Neural crest cell (in vitro differentiated cells): ENCODE measurements at regions not wholly inside any gene's neighbourhood (a gene's known extent, or its start where the extent isn't known, plus 50 kb on each side); places are given as distances from the start of the nearest gene placed in this dataset.

ENCODE experiments used
- DNase-seq: peaks from one replicate; pipeline ENCODE4 v3.0.0; 2021; ENCODE audit warnings: low read depth, mixed read lengths, low spot score
- H3K27ac Mint-ChIP-seq: one replicate; pipeline ENCODE4 v1.8.0; 2021; ENCODE audit warnings: mild to moderate bottlenecking, mixed read lengths; ENCODE audit not compliant: unreplicated experiment
- H3K27me3 Mint-ChIP-seq: 2 replicates; pipeline ENCODE4 v1.8.0; 2021; ENCODE audit warnings: low read depth, mild to moderate bottlenecking, mixed read lengths
- H3K36me3 Mint-ChIP-seq: 2 replicates; pipeline ENCODE4 v1.8.0; 2021; ENCODE audit warnings: low read depth, mild to moderate bottlenecking, mixed read lengths
- H3K4me1 Mint-ChIP-seq: 2 replicates; pipeline ENCODE4 v1.8.0; 2021; ENCODE audit warnings: mixed read lengths
- H3K4me3 Mint-ChIP-seq: one replicate; pipeline ENCODE4 v1.8.0; 2021; ENCODE audit warnings: mild to moderate bottlenecking, mixed read lengths
- H3K9me3 Mint-ChIP-seq: 2 replicates; pipeline ENCODE4 v1.8.0; 2021; ENCODE audit warnings: mixed read lengths
- CTCF ChIP-seq: fragments of 200-600 bp; sonication (generic); conservative IDR thresholded peaks from 2 replicates; pipeline ENCODE4 v1.5.0; 2021; ENCODE audit warnings: antibody characterized with exemption, mild to moderate bottlenecking

GRCh38 chr12:67508830-67509229 is 139.7 kb upstream of the DYRK2 start:
- peaks cover 10% of the 10 kb centered on the region for H3K4me1 Mint-ChIP-seq
- no peak for DNase-seq
- TF ChIP-seq CTCF, result no peak
- no peaks in the 10 kb centered on the region for H3K9me3 Mint-ChIP-seq
- no peaks in the 10 kb centered on the region for H3K27me3 Mint-ChIP-seq
- no peak overlapping the region for H3K27ac Mint-ChIP-seq
- no peaks in the 10 kb centered on the region for H3K36me3 Mint-ChIP-seq
- H3K4me3 Mint-ChIP-seq, result no peak overlapping the region

GRCh38 chr12:67509666-67510386 is 138.7 kb upstream of the DYRK2 start:
- no peaks in the 10 kb centered on the region for H3K36me3 Mint-ChIP-seq
- no peak overlapping the region for H3K27ac Mint-ChIP-seq
- DNase-seq, result no peak
- no peaks in the 10 kb centered on the region for H3K27me3 Mint-ChIP-seq
- H3K4me1 Mint-ChIP-seq, result peaks cover 10% of the 10 kb centered on the region
- TF ChIP-seq CTCF, result no peak
- H3K9me3 Mint-ChIP-seq, result no peaks in the 10 kb centered on the region
- no peak overlapping the region for H3K4me3 Mint-ChIP-seq

- DNase-seq, result no peak
- no peak for TF ChIP-seq CTCF
- H3K4me3 Mint-ChIP-seq, result no peak overlapping the region
- no peaks in the 10 kb centered on the region for H3K27me3 Mint-ChIP-seq
- H3K27ac Mint-ChIP-seq, result no peak overlapping the region
- H3K9me3 Mint-ChIP-seq, result no peaks in the 10 kb centered on the region
- H3K36me3 Mint-ChIP-seq, result no peaks in the 10 kb centered on the region
- peaks cover 4% of the 10 kb centered on the region for H3K4me1 Mint-ChIP-seq
Observed at GRCh38 chr12:67512061-67512460, 136.5 kb upstream of the DYRK2 start.

- Mint-ChIP-seq H3K4me3 (no peak overlapping the region), H3K36me3 (no peaks in the 10 kb centered on the region), H3K27ac (no peak overlapping the region), H3K27me3 (no peaks in the 10 kb centered on the region), H3K9me3 (no peaks in the 10 kb centered on the region), H3K4me1 (no peaks in the 10 kb centered on the region)
- DNase-seq, result no peak
- no peak for TF ChIP-seq CTCF
Observed at GRCh38 chr12:67514502-67514901, 134.0 kb upstream of the DYRK2 start.

GRCh38 chr12:67515679-67516340 is 132.7 kb upstream of the DYRK2 start:
- H3K4me1 Mint-ChIP-seq, result no peaks in the 10 kb centered on the region
- no peak for TF ChIP-seq CTCF
- DNase-seq, result no peak
- H3K4me3 Mint-ChIP-seq, result no peak overlapping the region
- peaks cover 2% of the 10 kb centered on the region for H3K27me3 Mint-ChIP-seq
- H3K27ac Mint-ChIP-seq, result no peak overlapping the region
- H3K9me3 Mint-ChIP-seq, result no peaks in the 10 kb centered on the region
- H3K36me3 Mint-ChIP-seq, result no peaks in the 10 kb centered on the region
